ENCODE measurements at regions not wholly inside any gene's neighbourhood (a gene's known extent, or its start where the extent isn't known, plus 50 kb on each side); places are given as distances from the start of the nearest gene placed in this dataset.

- intact Hi-C loops (cut with DNase I): no loop called here
- Histone ChIP-seq H3K9me3 (no peaks in the 10 kb centered on the region), H3K27me3 (no peaks in the 10 kb centered on the region), H3K4me1 (peaks cover 14% of the 10 kb centered on the region), H3K4me3 (no peak overlapping the region), H3K36me3 (no peaks in the 10 kb centered on the region), H3K27ac (no peak overlapping the region)
- no peak for DNase-seq (ENCODE audit: extremely low spot score in 2 of 2)
- TF ChIP-seq POLR2A (IDR thresholded peaks at IDR 0.05) (no peak), CTCF (IDR thresholded peaks at IDR 0.05) (no peak), POLR2AphosphoS5 (IDR thresholded peaks at IDR 0.05; ENCODE audit: insufficient read depth in 1 of 2, low read depth in 1 of 2) (no peak)
Observed at GRCh38 chr11:116209255-116209654, 563.5 kb downstream of the BUD13 start.

GRCh38 chr11:116207421-116208141 lies 565.2 kb downstream of the BUD13 start:
- H3K36me3 ChIP-seq: no peaks in the 10 kb centered on the region
- intact Hi-C loops (cut with DNase I): no loop called here
- no peak for TF ChIP-seq POLR2A (IDR thresholded peaks at IDR 0.05)
- no peak for TF ChIP-seq CTCF (IDR thresholded peaks at IDR 0.05)
- no peak for TF ChIP-seq POLR2AphosphoS5 (IDR thresholded peaks at IDR 0.05; ENCODE audit: insufficient read depth in 1 of 2, low read depth in 1 of 2)
- no peaks in the 10 kb centered on the region for H3K9me3 ChIP-seq
- H3K27me3 ChIP-seq: no peaks in the 10 kb centered on the region
- H3K4me3 ChIP-seq: no peak overlapping the region
- H3K27ac ChIP-seq: no peak overlapping the region
- no peak for DNase-seq (ENCODE audit: extremely low spot score in 2 of 2)
- H3K4me1 ChIP-seq: peaks cover 14% of the 10 kb centered on the region

GRCh38 chr11:116207019-116207418 lies 565.8 kb downstream of the BUD13 start:
- Histone ChIP-seq H3K27ac (no peak overlapping the region), H3K36me3 (no peaks in the 10 kb centered on the region), H3K9me3 (no peaks in the 10 kb centered on the region), H3K4me3 (no peak overlapping the region), H3K27me3 (no peaks in the 10 kb centered on the region), H3K4me1 (peaks cover 14% of the 10 kb centered on the region)
- no peak for TF ChIP-seq POLR2AphosphoS5 (IDR thresholded peaks at IDR 0.05; ENCODE audit: insufficient read depth in 1 of 2, low read depth in 1 of 2)
- TF ChIP-seq CTCF (IDR thresholded peaks at IDR 0.05): no peak
- TF ChIP-seq POLR2A (IDR thresholded peaks at IDR 0.05): no peak
- intact Hi-C loops (cut with DNase I): no loop called here
- no peak for DNase-seq (ENCODE audit: extremely low spot score in 2 of 2)

- intact Hi-C loops (cut with DNase I): no loop called here
- Histone ChIP-seq H3K4me1 (peaks cover 10% of the 10 kb centered on the region), H3K27me3 (no peaks in the 10 kb centered on the region), H3K27ac (no peak overlapping the region), H3K4me3 (no peak overlapping the region), H3K36me3 (no peaks in the 10 kb centered on the region), H3K9me3 (no peaks in the 10 kb centered on the region)
- TF ChIP-seq POLR2AphosphoS5 (IDR thresholded peaks at IDR 0.05; ENCODE audit: insufficient read depth in 1 of 2, low read depth in 1 of 2) (no peak), CTCF (IDR thresholded peaks at IDR 0.05) (no peak), POLR2A (IDR thresholded peaks at IDR 0.05) (no peak)
- DNase-seq (ENCODE audit: extremely low spot score in 2 of 2): no peak
Observed at GRCh38 chr11:116202922-116203321, 569.9 kb downstream of the BUD13 start.

- Histone ChIP-seq H3K36me3 (no peaks in the 10 kb centered on the region), H3K4me1 (no peaks in the 10 kb centered on the region), H3K27me3 (no peaks in the 10 kb centered on the region), H3K27ac (no peak overlapping the region), H3K9me3 (no peaks in the 10 kb centered on the region), H3K4me3 (no peak overlapping the region)
- TF ChIP-seq POLR2AphosphoS5 (IDR thresholded peaks at IDR 0.05; ENCODE audit: insufficient read depth in 1 of 2, low read depth in 1 of 2): no peak
- intact Hi-C loops (cut with DNase I): no loop called here
- DNase-seq (ENCODE audit: extremely low spot score in 2 of 2): no peak
Observed at GRCh38 chr11:116200564-116200963, 572.2 kb downstream of the BUD13 start.
